GM12878 (cell line): ENCODE measurements at regions not wholly inside any gene's neighbourhood (a gene's known extent, or its start where the extent isn't known, plus 50 kb on each side); places are given as distances from the start of the nearest gene placed in this dataset.

ENCODE experiments used
- ATAC-seq: fragments of 200-7000 bp; cut with Tn5 transposase; 3 replicates; pipeline ENCODE4 v1.9.1; 2020; ENCODE audit warnings: mild to moderate bottlenecking, moderate library complexity
- BruUV-seq: library from RNA; stranded (reverse); fragments of 400-500 nt; replicated peaks from 2 replicates; lab custom pipeline; 2021; lab: Mats Ljungman, UMichigan
- CTCF ChIA-PET: fragments of 300-600 bp; sonication (Branson Sonifier 250); formaldehyde crosslinking; extraction: SDS; loops from one replicate; lab custom pipeline; 2021; ENCODE audit warnings: inconsistent platforms; lab: Yijun Ruan, JAX
- POLR2A ChIA-PET: fragments of 350-600 bp; formaldehyde crosslinking; extraction: SDS; loops from one replicate; lab custom pipeline; 2021; ENCODE audit warnings: inconsistent platforms; lab: Charles Lee
- RAD21 ChIA-PET: fragments of 300-600 bp; sonication (Branson Sonifier 250); formaldehyde crosslinking; loops from one replicate; lab custom pipeline; 2023; ENCODE audit warnings: antibody characterized with exemption; ENCODE audit not compliant: unreplicated experiment; lab: Charles Lee
- SMC1A ChIA-PET: fragments of 300-600 bp; sonication (Branson Sonifier 250); formaldehyde crosslinking; loops from one replicate; lab custom pipeline; 2023; ENCODE audit not compliant: unreplicated experiment, uncharacterized antibody; lab: Charles Lee
- DNase-seq: peaks from one replicate; pipeline ENCODE4 v3.0.0-alpha.2; 2011; ENCODE audit warnings: low read depth, low spot score
- FAIRE-seq: peaks from 3 replicates; lab custom pipeline; 2011; peaks lifted over from hg19 to GRCh38; lab: Jason Lieb, UNC
- H2AFZ ChIP-seq: 2 replicates; pipeline ENCODE4 v1.6.0; 2011; ENCODE audit warnings: low read depth, low read length, control low read depth; ENCODE audit not compliant: control insufficient read depth
- H3K27ac ChIP-seq: 2 replicates; pipeline ENCODE4 v1.5.1; 2011; ENCODE audit warnings: control low read depth; ENCODE audit not compliant: control insufficient read depth, insufficient read depth
- H3K27me3 ChIP-seq, 2 experiments: replicated peaks in 1 of 2; 2 replicates each; pipeline versions ENCODE4 v1.6.0 to v1.6.1; 2011; ENCODE audit warnings: low read length in 1 of 2; ENCODE audit not compliant: control insufficient read depth in 2 of 2, insufficient read depth in 2 of 2
- H3K36me3 ChIP-seq, 2 experiments: 2 replicates each; pipeline ENCODE4 v1.5.1; 2011; ENCODE audit warnings: low read length in 1 of 2; ENCODE audit not compliant: control insufficient read depth in 2 of 2, insufficient read depth in 2 of 2
- H3K4me1 ChIP-seq: 2 replicates; pipeline ENCODE4 v1.6.1; 2011; ENCODE audit warnings: mild to moderate bottlenecking, low read length, moderate library complexity, mixed read lengths; ENCODE audit not compliant: control insufficient read depth, insufficient read depth
- H3K4me2 ChIP-seq: 2 replicates; pipeline ENCODE4 v1.6.0; 2011; ENCODE audit warnings: control low read depth; ENCODE audit not compliant: control insufficient read depth, insufficient read depth
- H3K4me3 ChIP-seq: fragments of 200-600 bp; sonication (generic); 2 replicates; pipeline ENCODE4 v1.5.1; 2016
- H3K79me2 ChIP-seq: 2 replicates; pipeline ENCODE4 v1.6.0; 2011; ENCODE audit warnings: low read length; ENCODE audit not compliant: control insufficient read depth, insufficient read depth
- H3K9ac ChIP-seq: 2 replicates; pipeline ENCODE4 v1.8.0; 2011; ENCODE audit warnings: low read length, control low read depth, mixed read lengths; ENCODE audit not compliant: control insufficient read depth, insufficient read depth
- H3K9me3 ChIP-seq: replicated peaks from 3 replicates; pipeline ENCODE4 v1.5.1; 2011; ENCODE audit warnings: mild to moderate bottlenecking, low read length; ENCODE audit not compliant: control insufficient read depth, insufficient read depth
- H4K20me1 ChIP-seq: 2 replicates; pipeline ENCODE4 v1.6.0; 2011; ENCODE audit not compliant: control insufficient read depth, insufficient read depth
- BACH1 ChIP-seq: fragments of 450-650 bp; IDR thresholded peaks from 2 replicates; pipeline ENCODE4 v1.6.1; 2017; ENCODE audit warnings: mild to moderate bottlenecking, borderline replicate concordance
- CBFB ChIP-seq: IDR thresholded peaks from 2 replicates; pipeline ENCODE4 v1.6.1; 2016; ENCODE audit warnings: antibody characterized with exemption, low read depth
- CBX5 ChIP-seq: sonication (generic); IDR thresholded peaks from 2 replicates; pipeline ENCODE4 v1.6.1; 2016; ENCODE audit warnings: low read depth, moderate library complexity, mild to moderate bottlenecking, inconsistent platforms
- CHD2 ChIP-seq: IDR thresholded peaks from 2 replicates; pipeline ENCODE4 v1.6.1; 2011; ENCODE audit warnings: low read depth, low read length, improper control_type of control experiment, borderline replicate concordance
- EGR1 ChIP-seq, 2 experiments: IDR thresholded peaks; 1 replicate in 1 of 2; 2 replicates in 1 of 2; pipeline ENCODE4 v1.6.1; 2011 to 2012; ENCODE audit warnings: low read depth in 2 of 2, low read length in 2 of 2, borderline replicate concordance in 1 of 2, mild to moderate bottlenecking in 1 of 2, moderate library complexity in 1 of 2
- KDM1A ChIP-seq: fragments of 200-600 bp; sonication (generic); IDR thresholded peaks from 2 replicates; pipeline ENCODE4 v1.6.1; 2016; ENCODE audit warnings: borderline replicate concordance
- NR2C2 ChIP-seq: IDR thresholded peaks from 2 replicates; pipeline ENCODE4 v1.6.1; 2011; ENCODE audit warnings: borderline replicate concordance, low read depth; ENCODE audit not compliant: control insufficient read depth, insufficient read length
- PBX3 ChIP-seq: IDR thresholded peaks from 2 replicates; pipeline ENCODE4 v1.6.1; 2011; ENCODE audit warnings: mild to moderate bottlenecking, low read depth, low read length, moderate library complexity; ENCODE audit not compliant: insufficient replicate concordance
- POU2F2 ChIP-seq: IDR thresholded peaks from 3 replicates; pipeline ENCODE4 v1.6.1; 2011; ENCODE audit warnings: low read depth, mild to moderate bottlenecking, low read length, borderline replicate concordance
- SKIL ChIP-seq: fragments of 450-650 bp; IDR thresholded peaks from 2 replicates; pipeline ENCODE4 v1.6.1; 2017; ENCODE audit warnings: mild to moderate bottlenecking, low read depth, inconsistent platforms; ENCODE audit not compliant: poor library complexity, severe bottlenecking
- SREBF2 ChIP-seq: IDR thresholded peaks from 2 replicates; pipeline ENCODE4 v1.6.1; 2012; ENCODE audit warnings: mild to moderate bottlenecking, low read length
- TARDBP ChIP-seq: IDR thresholded peaks from 2 replicates; pipeline ENCODE4 v1.6.1; 2016; ENCODE audit warnings: borderline replicate concordance
- ZNF24 ChIP-seq: fragments of 450-650 bp; IDR thresholded peaks from 2 replicates; pipeline ENCODE4 v1.6.1; 2017; ENCODE audit warnings: antibody characterized with exemption, mild to moderate bottlenecking
- in situ Hi-C: fragments of 300-500 bp; cut with MboI; formaldehyde crosslinking; loops from 9 replicates; pipeline ENCODE4 v1.14.3; 2018; ENCODE audit warnings: mixed read lengths
- intact Hi-C: fragments of 100-400 bp; cut with micrococcal nuclease; formaldehyde crosslinking; loops from one replicate; pipeline ENCODE4 v1.14.2; 2022; ENCODE audit not compliant: unreplicated experiment

GRCh38 chr6:94049001-94049400 is 629.6 kb upstream of the EPHA7 start:
- H4K20me1 ChIP-seq: no peaks in the 10 kb centered on the region
- no TSS peak for BruUV-seq
- no peak for FAIRE-seq
- intact Hi-C loops (no loop called here), in situ Hi-C loops (no loop called here)
- TF ChIP-seq SREBF2 (no peak), CBFB (no peak), TARDBP (no peak), CHD2 (no peak), CBX5 (no peak), EGR1 (IDR thresholded peaks at IDR 0.05; ENCODE audit: borderline replicate concordance in 1 of 2, low read depth in 2 of 2, low read length in 2 of 2) (no peak), ZNF24 (no peak), PBX3 (no peak), KDM1A (no peak), BACH1 (no peak), NR2C2 (no peak), POU2F2 (no peak), SKIL (no peak)
- no peaks in the 10 kb centered on the region for H3K79me2 ChIP-seq
- H3K4me2 ChIP-seq: no peak overlapping the region
- POLR2A ChIA-PET: no interaction called here
- no peaks in the 10 kb centered on the region for H3K36me3 ChIP-seq
- H3K4me3 ChIP-seq: no peak overlapping the region
- no peak overlapping the region for H3K9ac ChIP-seq
- H3K27me3 ChIP-seq: no peaks in the 10 kb centered on the region
- H2AFZ ChIP-seq: no peak overlapping the region
- no peaks in the 10 kb centered on the region for H3K9me3 ChIP-seq
- no peak overlapping the region for H3K27ac ChIP-seq
- no peaks in the 10 kb centered on the region for H3K4me1 ChIP-seq
- SMC1A ChIA-PET: no interaction called here
- RAD21 ChIA-PET: no interaction called here
- DNase-seq: no peak
- ATAC-seq: no peak
- CTCF ChIA-PET: no interaction called here
